CD4-positive, alpha-beta T cell (primary cell): ENCODE measurements at regions not wholly inside any gene's neighbourhood (a gene's known extent, or its start where the extent isn't known, plus 50 kb on each side); places are given as distances from the start of the nearest gene placed in this dataset.

Experiments
- ATAC-seq: fragments of 200-7000 bp; cut with Tn5 transposase; one replicate; pipeline ENCODE4 v1.10.0; 2022; ENCODE audit warnings: mild to moderate bottlenecking; ENCODE audit not compliant: poor library complexity
- CTCF ChIA-PET: fragments of 350-600 bp; sonication (Branson Sonifier 250); formaldehyde crosslinking; loops from one replicate; lab custom pipeline; 2021; ENCODE audit warnings: antibody characterized with exemption, inconsistent platforms; lab: Charles Lee
- POLR2A ChIA-PET: fragments of 350-600 bp; sonication (Branson Sonifier 250); formaldehyde crosslinking; loops from one replicate; lab custom pipeline; 2021; ENCODE audit warnings: antibody characterized with exemption, inconsistent platforms; lab: Charles Lee
- DNase-seq, 14 experiments: peaks; one replicate each; pipeline ENCODE4 v3.0.0-alpha.2; 2013 to 2020; ENCODE audit warnings: mixed read lengths in 2 of 14
- H3K27ac ChIP-seq, 2 donors: one replicate each; pipeline versions ENCODE4 v1.5.1 to v1.7.0; 2013; ENCODE audit warnings: low read length in 2 of 2, low read depth in 1 of 2, mild to moderate bottlenecking in 1 of 2
- H3K27me3 ChIP-seq, 2 experiments: 1 replicate in 1 of 2; 2 replicates in 1 of 2; pipeline versions ENCODE4 v1.6.1 to v1.7.0; 2013; ENCODE audit warnings: low read length in 2 of 2, control low read depth in 1 of 2, mild to moderate bottlenecking in 1 of 2, moderate library complexity in 1 of 2; ENCODE audit not compliant: insufficient read depth in 2 of 2, control insufficient read depth in 1 of 2
- H3K36me3 ChIP-seq: one replicate; pipeline ENCODE4 v1.6.1; 2013; ENCODE audit warnings: low read length, control low read depth; ENCODE audit not compliant: insufficient read depth
- H3K4me1 ChIP-seq: one replicate; pipeline ENCODE4 v1.6.1; 2013; ENCODE audit warnings: low read length, control low read depth; ENCODE audit not compliant: insufficient read depth
- H3K4me3 ChIP-seq: one replicate; pipeline ENCODE4 v1.5.1; 2013; ENCODE audit warnings: mild to moderate bottlenecking, low read length, moderate library complexity
- H3K9me3 ChIP-seq, 2 experiments: 1 replicate in 1 of 2; 2 replicates in 1 of 2; pipeline versions ENCODE4 v1.6.1 to v1.7.0; 2013; ENCODE audit warnings: low read length in 2 of 2, mild to moderate bottlenecking in 2 of 2, control low read depth in 1 of 2, moderate library complexity in 1 of 2; ENCODE audit not compliant: control insufficient read depth in 1 of 2, insufficient read depth in 1 of 2
- H3K27ac Mint-ChIP-seq: one replicate; pipeline ENCODE4 v1.8.0; 2020; ENCODE audit warnings: mixed read lengths
- H3K27me3 Mint-ChIP-seq: one replicate; pipeline ENCODE4 v1.8.0; 2021; ENCODE audit warnings: mixed read lengths
- H3K36me3 Mint-ChIP-seq: one replicate; pipeline ENCODE4 v1.8.0; 2021; ENCODE audit warnings: low read depth, mixed read lengths
- H3K4me1 Mint-ChIP-seq: one replicate; pipeline ENCODE4 v1.8.0; 2021; ENCODE audit warnings: low read depth, mixed read lengths
- H3K4me3 Mint-ChIP-seq: one replicate; pipeline ENCODE4 v1.8.0; 2020; ENCODE audit warnings: mild to moderate bottlenecking, mixed read lengths
- H3K9me3 Mint-ChIP-seq: one replicate; pipeline ENCODE4 v1.8.0; 2020; ENCODE audit warnings: mixed read lengths
- CTCF ChIP-seq: fragments of 200-600 bp; IDR thresholded peaks from one replicate; pipeline ENCODE4 v1.8.0; 2022; ENCODE audit warnings: antibody characterized with exemption, mild to moderate bottlenecking
- intact Hi-C, 2 experiments: fragments of 100-400 bp; cut with DNase I in 1 of 2; cut with micrococcal nuclease in 1 of 2; formaldehyde crosslinking; loops; one replicate each; pipeline versions ENCODE4 v1.15.1 to v1.9.0; 2023 to 2025; cut with DNase I, micrococcal nuclease

DNA sequence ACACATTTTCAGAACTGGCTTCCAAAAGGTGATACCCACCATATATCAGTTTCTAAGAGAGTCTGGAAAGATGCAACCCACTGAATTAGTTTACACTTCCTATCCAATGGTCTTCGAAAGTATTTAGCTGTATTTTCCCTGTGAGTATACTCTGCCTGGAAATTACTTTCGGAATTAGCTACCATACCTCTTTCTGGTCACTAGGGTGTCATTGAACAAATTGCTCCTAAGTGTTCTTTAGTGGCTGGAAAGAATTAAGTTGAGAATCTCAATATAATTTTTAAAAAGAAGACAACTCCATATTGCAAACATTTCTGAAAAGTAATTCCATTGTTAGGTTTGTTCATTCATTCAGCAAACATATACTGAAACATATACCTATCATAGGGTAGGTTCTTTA lies 283.1 kb upstream of the SSTR1 start:
- Histone ChIP-seq H3K27me3 (no peaks in the 10 kb centered on the region), H3K27ac (no peak overlapping the region), H3K4me1 (no peaks in the 10 kb centered on the region), H3K36me3 (no peaks in the 10 kb centered on the region), H3K9me3 (peaks cover 0 to 5% of the 10 kb centered on the region in 2 experiments), H3K4me3 (no peak overlapping the region)
- intact Hi-C loops = no loop called here
- Mint-ChIP-seq H3K27me3 (no peaks in the 10 kb centered on the region), H3K4me3 (no peak overlapping the region), H3K27ac (no peak overlapping the region), H3K36me3 (no peaks in the 10 kb centered on the region), H3K4me1 (no peaks in the 10 kb centered on the region), H3K9me3 (no peaks in the 10 kb centered on the region)
- TF ChIP-seq CTCF = no peak
- CTCF ChIA-PET = no interaction called here
- DNase-seq (no peak), ATAC-seq (no peak)
- POLR2A ChIA-PET = no interaction called here

- peaks cover 7% of the 10 kb centered on the region for H3K27me3 Mint-ChIP-seq
- H3K9me3 ChIP-seq = no peaks in the 10 kb centered on the region
- no peak overlapping the region for H3K27ac Mint-ChIP-seq
- no peak overlapping the region for H3K4me3 ChIP-seq
- H3K27ac ChIP-seq = no peak overlapping the region
- no peaks in the 10 kb centered on the region for H3K4me1 ChIP-seq
- CTCF ChIA-PET = no interaction called here
- intact Hi-C loops = no loop called here
- H3K36me3 ChIP-seq = no peaks in the 10 kb centered on the region
- H3K4me3 Mint-ChIP-seq = no peak overlapping the region
- no peaks in the 10 kb centered on the region for H3K4me1 Mint-ChIP-seq
- no peak for TF ChIP-seq CTCF
- H3K9me3 Mint-ChIP-seq = no peaks in the 10 kb centered on the region
- DNase-seq (no peak), ATAC-seq (no peak)
- POLR2A ChIA-PET = no interaction called here
- H3K27me3 ChIP-seq = no peaks in the 10 kb centered on the region
- no peaks in the 10 kb centered on the region for H3K36me3 Mint-ChIP-seq
These were observed 275.7 kb upstream of the SSTR1 start for GRCh38 chr14:37932008-37932407.

GRCh38 chr14:37932481-37932880 lies 275.2 kb upstream of the SSTR1 start:
- POLR2A ChIA-PET = no interaction called here
- Mint-ChIP-seq H3K4me1 (no peaks in the 10 kb centered on the region), H3K4me3 (no peak overlapping the region), H3K9me3 (no peaks in the 10 kb centered on the region), H3K36me3 (no peaks in the 10 kb centered on the region), H3K27me3 (peaks cover 7% of the 10 kb centered on the region), H3K27ac (no peak overlapping the region)
- no peak for TF ChIP-seq CTCF
- Histone ChIP-seq H3K4me3 (no peak overlapping the region), H3K4me1 (no peaks in the 10 kb centered on the region), H3K27me3 (no peaks in the 10 kb centered on the region), H3K36me3 (no peaks in the 10 kb centered on the region), H3K9me3 (no peaks in the 10 kb centered on the region), H3K27ac (no peak overlapping the region)
- CTCF ChIA-PET = no interaction called here
- intact Hi-C loops = no loop called here
- no peak for DNase-seq
- no peak for ATAC-seq
